AG09309 (cell line): ENCODE measurements at regions not wholly inside any gene's neighbourhood (a gene's known extent, or its start where the extent isn't known, plus 50 kb on each side); places are given as distances from the start of the nearest gene placed in this dataset.

Source experiments
- DNase-seq: peaks from one replicate; pipeline ENCODE4 v3.0.0-alpha.2; 2010; ENCODE audit warnings: low read depth
- H3K4me3 ChIP-seq: 2 replicates; pipeline ENCODE4 v1.5.1; 2011; ENCODE audit warnings: mild to moderate bottlenecking, low read depth, low read length, moderate library complexity; ENCODE audit not compliant: control insufficient read depth
- CTCF ChIP-seq: IDR thresholded peaks from 2 replicates; pipeline ENCODE4 v1.5.1; 2011; ENCODE audit warnings: mild to moderate bottlenecking, low read depth, low read length, inconsistent platforms; ENCODE audit not compliant: insufficient read depth, control insufficient read depth; ENCODE audit errors: missing control alignments

GRCh38 chr1:218501161-218501560 lies 156.0 kb downstream of the TGFB2 start:
- no peak for TF ChIP-seq CTCF
- DNase-seq: no peak
- no peak overlapping the region for H3K4me3 ChIP-seq

GRCh38 chr1:218502383-218502782 lies 157.2 kb downstream of the TGFB2 start:
- no peak overlapping the region for H3K4me3 ChIP-seq
- no peak for TF ChIP-seq CTCF
- no peak for DNase-seq

- DNase-seq: no peak
- TF ChIP-seq CTCF: no peak
- H3K4me3 ChIP-seq: no peak overlapping the region
Observed at GRCh38 chr1:218503102-218503501, 158.0 kb downstream of the TGFB2 start.

- H3K4me3 ChIP-seq: no peak overlapping the region
- no peak for TF ChIP-seq CTCF
- DNase-seq: no peak
Observed at GRCh38 chr1:218507355-218508002, 162.3 kb downstream of the TGFB2 start.

GRCh38 chr1:218510153-218510772 lies 165.1 kb downstream of the TGFB2 start:
- H3K4me3 ChIP-seq: no peak overlapping the region
- TF ChIP-seq CTCF: no peak
- DNase-seq: no peak

GRCh38 chr1:218513328-218513727 lies 168.2 kb downstream of the TGFB2 start:
- no peak overlapping the region for H3K4me3 ChIP-seq
- DNase-seq: no peak
- no peak for TF ChIP-seq CTCF
